GM21526 (cell line): ENCODE measurements at regions not wholly inside any gene's neighbourhood (a gene's known extent, or its start where the extent isn't known, plus 50 kb on each side); places are given as distances from the start of the nearest gene placed in this dataset.
"Not testable (repeated sequence)": the region's sequence is repeated elsewhere in the genome, so short reads cannot be mapped to it uniquely, and the experiment has no call there.

Source experiments
- ATAC-seq: cut with Tn5 transposase; IDR thresholded peaks from one replicate; pipeline ENCODE4 v1.9.1; 2021; ENCODE audit warnings: moderate library complexity; ENCODE audit not compliant: unreplicated experiment, low FRiP score

DNA sequence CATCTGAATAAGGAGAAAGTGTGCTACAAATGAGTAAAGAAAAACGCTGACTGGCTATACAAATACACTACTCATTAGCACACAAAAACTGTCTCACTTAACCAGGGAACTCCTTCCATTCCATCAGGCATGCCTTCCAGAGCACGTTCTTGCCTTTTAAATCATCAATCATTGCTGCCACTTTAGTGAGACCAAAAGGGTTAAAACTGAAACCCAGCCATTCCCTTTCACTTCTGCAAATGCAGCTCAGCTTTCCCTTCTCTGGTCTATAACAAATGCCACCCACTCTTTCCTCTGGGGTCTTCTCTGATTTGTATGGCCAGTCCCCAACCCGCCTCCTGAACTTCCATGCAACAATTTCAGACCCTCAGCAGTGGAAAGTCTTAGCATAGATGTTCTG, 231.5 kb downstream of the TRIML1 start:
- ATAC-seq, result no peak

DNA sequence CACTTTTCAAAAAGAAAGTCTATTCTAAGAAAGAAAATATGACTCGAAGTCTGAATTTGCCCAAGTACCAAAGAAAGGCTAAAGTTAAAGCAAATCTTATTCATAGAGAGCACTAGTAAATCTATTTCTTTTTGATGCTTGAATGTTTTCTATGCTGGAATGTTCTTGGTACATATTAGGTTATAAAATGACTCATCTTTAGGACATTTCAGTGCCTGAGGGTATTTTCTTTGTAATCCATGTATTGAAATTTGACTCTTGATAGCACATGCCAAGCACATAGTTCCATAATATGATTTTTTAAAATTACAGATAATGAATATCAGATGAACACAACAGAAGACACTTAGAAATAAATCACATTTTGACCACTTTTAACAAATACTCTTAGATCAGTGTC, 232.8 kb downstream of the TRIML1 start:
- ATAC-seq, result no peak

DNA sequence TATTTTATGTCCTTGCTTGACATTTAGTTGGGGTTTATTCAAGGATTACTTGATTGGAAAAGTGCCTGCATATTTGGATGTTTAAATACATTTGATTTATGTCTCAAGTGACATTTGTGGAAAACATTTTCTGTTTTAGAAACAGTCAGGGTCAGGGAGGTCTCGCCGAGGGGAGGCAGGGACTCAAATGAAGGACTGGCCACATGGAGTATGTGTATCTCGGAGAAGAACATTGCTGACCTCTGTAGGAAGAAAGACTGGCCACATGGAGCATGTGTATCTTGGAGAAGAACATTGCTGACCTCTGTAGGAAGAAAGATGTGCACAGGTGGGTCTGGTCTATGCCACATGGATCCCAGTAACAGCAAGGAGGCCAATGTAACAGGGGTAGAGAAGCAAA, 233.6 kb downstream of the TRIML1 start:
- no peak for ATAC-seq

GRCh38 chr4:188374871-188375270, 235.6 kb downstream of the TRIML1 start:
- ATAC-seq, result no peak

- no peak for ATAC-seq
These were observed 238.6 kb downstream of the TRIML1 start for GRCh38 chr4:188377816-188378215.

DNA sequence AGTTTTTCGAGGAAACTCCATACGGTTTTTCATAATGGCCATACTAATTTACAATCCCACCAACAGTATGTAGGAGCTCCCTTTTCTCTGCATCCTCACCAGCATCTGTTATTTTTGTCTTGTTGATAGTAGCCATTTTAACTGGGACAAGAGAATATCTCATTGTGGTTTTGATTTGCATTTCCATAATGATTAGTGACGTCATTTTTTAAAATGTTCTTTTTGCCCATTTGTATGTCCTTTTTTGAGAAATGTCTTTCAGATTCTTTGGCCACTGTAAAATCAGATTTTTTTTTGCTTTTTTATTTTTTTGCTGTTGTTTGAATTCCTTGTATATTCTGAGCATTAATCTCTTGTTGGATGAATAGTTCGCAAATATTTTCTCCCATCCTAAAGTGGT, 243.9 kb downstream of the TRIML1 start:
- ATAC-seq, result no peak

- no peak for ATAC-seq
These were observed 248.0 kb downstream of the TRIML1 start for GRCh38 chr4:188387179-188387791.

DNA sequence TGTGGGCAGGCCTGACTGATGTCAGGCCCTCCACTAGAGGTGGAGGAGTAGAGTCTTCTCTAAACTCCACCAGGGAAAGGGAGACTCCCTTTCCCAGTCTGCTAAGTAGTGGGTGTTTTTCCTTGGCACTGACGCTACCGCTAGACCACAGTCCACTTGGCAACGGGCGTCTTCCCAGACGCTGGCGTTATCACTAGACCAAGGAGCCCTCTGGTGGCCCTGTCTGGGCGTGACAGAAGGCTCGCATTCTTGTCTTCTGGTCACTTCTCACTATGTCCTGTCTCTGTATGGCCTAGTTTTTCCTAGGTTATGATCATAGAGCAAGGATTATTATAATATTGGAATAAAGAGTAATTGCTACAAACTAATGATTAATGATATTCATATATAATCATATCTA, 252.1 kb downstream of the TRIML1 start:
- not testable (repeated sequence) for ATAC-seq

DNA sequence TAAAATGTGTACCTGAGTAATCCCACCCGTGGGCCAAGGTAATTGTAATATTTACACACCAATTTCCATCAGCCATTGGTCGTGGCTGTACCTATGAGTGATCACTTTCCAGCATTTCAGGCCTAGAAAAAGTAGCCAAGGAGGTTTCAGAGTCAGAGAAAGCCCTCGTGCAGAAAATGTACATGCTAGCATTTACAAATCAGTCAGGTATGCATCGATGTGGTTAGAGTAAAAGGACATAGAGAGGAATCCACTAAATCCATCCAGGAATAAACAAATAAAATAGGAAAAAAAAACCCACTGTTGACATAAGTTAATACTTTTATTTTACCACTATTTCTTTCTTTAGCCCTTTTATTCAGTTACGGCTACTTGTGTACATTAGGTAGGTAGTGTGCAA, 256.8 kb downstream of the TRIML1 start:
- no peak for ATAC-seq

GRCh38 chr4:188399834-188400233, 260.6 kb downstream of the TRIML1 start:
- no peak for ATAC-seq

DNA sequence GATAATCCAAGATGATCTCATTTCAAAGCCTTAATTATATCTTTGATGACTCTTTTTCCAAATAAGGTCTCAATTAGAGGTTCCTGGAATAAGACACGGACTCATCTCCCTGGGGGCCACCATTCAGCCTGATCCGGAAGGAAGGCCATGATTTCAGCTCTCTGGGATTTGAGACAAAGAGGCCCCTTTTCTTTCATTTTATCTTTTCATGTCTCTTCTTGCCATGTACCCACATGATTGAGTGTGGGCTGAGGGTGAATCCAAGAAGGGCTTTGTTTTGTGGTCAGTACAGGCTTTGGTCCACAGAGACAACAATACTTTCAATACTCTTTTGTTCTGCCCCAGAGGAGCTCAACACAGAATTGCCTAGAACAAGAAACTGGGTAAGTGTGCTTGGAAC, 261.2 kb downstream of the TRIML1 start:
- no peak for ATAC-seq

DNA sequence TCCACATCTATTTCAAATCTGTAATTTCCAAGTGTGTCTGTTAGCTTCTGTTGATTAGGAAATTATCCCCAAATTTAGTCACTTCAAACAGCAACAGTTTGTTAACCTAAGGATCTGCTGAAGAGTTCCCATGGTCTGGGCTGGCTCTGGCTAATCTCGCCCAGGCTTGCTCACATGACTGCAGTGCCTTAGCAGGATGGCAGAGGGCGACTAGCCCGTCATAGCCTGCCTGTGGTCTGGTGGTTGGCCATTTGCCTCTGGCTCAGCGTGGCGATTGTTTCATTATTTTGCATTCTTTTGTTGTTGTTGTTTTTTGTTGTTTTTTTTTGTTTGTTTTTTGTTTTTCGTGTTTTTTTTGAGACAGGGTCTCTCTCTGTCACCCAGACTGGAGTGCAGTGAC, 264.0 kb downstream of the TRIML1 start:
- no peak for ATAC-seq

- ATAC-seq, result not testable (repeated sequence)
These were observed 266.0 kb downstream of the TRIML1 start for GRCh38 chr4:188405071-188405835.

DNA sequence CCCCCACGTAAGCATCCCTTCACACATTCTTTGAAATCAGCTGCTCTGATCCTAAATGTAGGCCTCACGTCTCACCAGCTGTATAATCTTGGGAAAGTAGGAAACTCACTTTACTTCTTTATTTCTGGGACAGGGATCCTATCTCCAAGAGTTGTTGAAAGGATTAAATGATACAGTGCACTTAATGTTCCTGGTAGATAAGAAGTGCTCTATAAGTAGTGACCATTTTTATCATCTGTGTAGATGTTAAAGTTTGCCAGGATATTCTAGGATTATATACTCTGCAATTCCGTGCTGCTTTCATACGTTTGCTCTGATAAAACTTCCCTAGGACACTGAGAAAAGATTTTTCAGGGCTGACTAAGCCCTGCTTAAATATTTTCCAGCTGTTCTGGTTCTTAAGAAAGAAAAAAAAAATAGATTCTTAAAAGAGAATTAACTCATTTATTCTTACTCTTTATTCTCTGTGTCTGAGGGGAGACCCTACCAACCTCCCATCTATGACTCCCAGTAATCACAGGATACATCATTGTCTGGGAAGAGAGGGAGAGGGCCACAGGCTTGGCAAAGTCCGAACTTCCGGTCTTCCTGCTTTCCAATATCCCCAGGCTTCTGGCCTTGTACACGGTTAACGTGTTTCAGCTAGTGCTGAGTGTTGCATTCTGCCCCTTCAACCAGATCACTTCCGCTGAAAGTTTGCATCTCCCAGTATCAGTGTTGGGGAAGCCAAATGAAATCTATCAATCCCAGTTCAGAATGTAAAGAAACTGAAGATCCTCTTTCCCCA, 269.2 kb downstream of the TRIML1 start:
- no peak for ATAC-seq

GRCh38 chr4:188409851-188410250, 270.6 kb downstream of the TRIML1 start:
- no peak for ATAC-seq

DNA sequence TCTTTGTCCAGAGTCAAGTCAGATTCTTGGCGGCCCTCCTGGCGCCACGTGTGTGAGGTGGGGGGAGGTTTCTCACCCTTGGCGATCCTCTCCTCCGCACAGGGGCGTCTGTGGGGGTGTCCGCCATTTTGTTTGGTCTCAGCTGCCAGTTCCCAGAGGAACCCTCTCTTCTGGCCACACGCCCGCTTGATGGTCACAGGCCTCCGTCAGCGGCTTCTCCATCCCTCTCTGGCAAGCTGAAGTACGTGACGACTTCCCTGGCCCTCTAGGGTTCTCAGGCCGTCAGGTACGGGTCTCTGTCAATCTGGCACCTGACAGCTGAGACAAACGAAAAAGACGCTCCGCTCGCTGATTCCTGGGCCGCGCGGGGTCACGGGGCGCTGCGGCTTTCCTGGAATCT, 272.6 kb downstream of the TRIML1 start:
- ATAC-seq, result no peak

DNA sequence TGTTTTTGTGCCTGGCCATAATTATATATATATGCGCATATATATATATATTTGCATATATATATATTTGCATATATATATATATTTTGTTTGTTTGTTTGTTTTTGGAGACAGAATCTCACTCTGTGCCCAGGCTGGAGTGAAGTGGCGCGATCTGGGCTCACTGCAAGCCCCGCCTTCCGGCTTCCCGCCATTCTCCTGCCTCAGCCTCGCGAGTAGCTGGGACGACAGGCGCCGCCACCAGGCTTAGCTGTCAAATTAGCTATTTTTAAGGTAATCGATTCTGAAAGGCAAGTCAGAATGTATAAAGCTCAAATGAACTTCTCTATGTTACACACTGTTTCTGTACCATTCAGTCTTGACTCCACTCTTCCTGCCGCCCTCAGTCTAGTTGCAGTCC, 273.3 kb downstream of the TRIML1 start:
- ATAC-seq, result no peak

GRCh38 chr4:188414441-188414840, 275.2 kb downstream of the TRIML1 start:
- ATAC-seq, result no peak

- no peak for ATAC-seq
These were observed 277.9 kb downstream of the TRIML1 start for GRCh38 chr4:188417181-188417580.

DNA sequence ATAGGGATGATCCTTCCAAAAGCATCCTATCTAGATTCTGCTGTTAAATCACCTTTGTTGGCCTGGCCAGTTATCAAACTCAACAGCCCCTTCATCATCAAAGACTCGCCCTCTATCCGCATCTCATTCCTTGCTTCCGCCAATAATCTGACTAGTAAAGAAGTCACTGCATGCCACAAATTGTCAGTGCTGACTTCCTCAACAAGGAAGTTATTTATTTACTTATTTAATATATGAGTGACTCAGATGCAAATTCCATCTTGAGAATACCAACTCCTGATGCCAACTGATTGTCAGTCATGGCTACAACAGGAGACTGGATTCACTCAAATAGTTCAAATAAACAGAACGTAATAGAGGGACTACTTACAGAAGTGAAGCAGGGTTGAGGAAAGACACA, 283.8 kb downstream of the TRIML1 start:
- no peak for ATAC-seq

- no peak for ATAC-seq
These were observed 289.7 kb downstream of the TRIML1 start for GRCh38 chr4:188428935-188429334.

DNA sequence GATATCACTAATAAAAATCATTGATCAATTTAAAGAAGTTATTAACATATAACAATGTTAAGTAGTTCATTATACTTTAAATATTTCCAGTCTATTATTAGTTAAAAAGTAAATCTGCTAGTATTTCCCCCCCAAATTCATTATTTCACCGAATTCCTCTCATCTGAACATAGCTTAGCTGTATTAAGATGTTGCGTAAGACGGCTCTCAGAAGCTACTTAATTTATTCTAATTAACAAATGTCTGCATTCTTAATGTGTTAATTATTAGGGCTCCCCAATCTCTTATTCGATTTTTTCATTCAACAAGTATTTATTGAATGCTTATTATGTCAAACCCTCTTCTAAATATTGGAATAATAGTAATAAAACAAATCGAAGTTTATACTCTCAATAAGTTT, 290.7 kb downstream of the TRIML1 start:
- ATAC-seq, result no peak
